Dermis microvascular lymphatic vessel endothelial cell (primary cell): ENCODE measurements at regions not wholly inside any gene's neighbourhood (a gene's known extent, or its start where the extent isn't known, plus 50 kb on each side); places are given as distances from the start of the nearest gene placed in this dataset.
A peak's percentile ranks its signal among the peaks of the same experiment; 100 is the strongest.

ENCODE experiments used
- DNase-seq, 2 donors: peaks; one replicate each; pipeline versions ENCODE4 v3.0.0 to v3.0.0-alpha.2; 2010; ENCODE audit warnings: low read depth in 2 of 2

- no peak for DNase-seq
Measured at GRCh38 chr9:90019626-90020025, 414.8 kb downstream of the GADD45G start.

- DNase-seq = no peak
Measured at GRCh38 chr9:90020276-90020871, 415.6 kb downstream of the GADD45G start.

- DNase-seq = no peak
Measured at GRCh38 chr9:90021216-90021906, 416.5 kb downstream of the GADD45G start.

GRCh38 chr9:90022474-90022873, 417.7 kb downstream of the GADD45G start:
- DNase-seq = no peak

- no peak for DNase-seq
Measured at GRCh38 chr9:90023861-90024260, 419.0 kb downstream of the GADD45G start.

- DNase-seq = no peak
Measured at GRCh38 chr9:90024409-90024808, 419.6 kb downstream of the GADD45G start.

- DNase-seq = no peak
Measured at GRCh38 chr9:90024823-90025222, 420.0 kb downstream of the GADD45G start.

- no peak for DNase-seq
Measured at GRCh38 chr9:90025816-90026215, 421.0 kb downstream of the GADD45G start.

- DNase-seq = no peak
Measured at GRCh38 chr9:90027296-90027790, 422.5 kb downstream of the GADD45G start.

- no peak for DNase-seq
Measured at GRCh38 chr9:90029386-90029785, 424.6 kb downstream of the GADD45G start.

GRCh38 chr9:90029996-90030395, 425.2 kb downstream of the GADD45G start:
- DNase-seq = no peak

GRCh38 chr9:90032296-90033027, 427.6 kb downstream of the GADD45G start:
- DNase-seq = no peak

GRCh38 chr9:90033028-90033650, 428.3 kb downstream of the GADD45G start:
- DNase-seq = no peak

- no peak for DNase-seq
Measured at GRCh38 chr9:90034071-90034470, 429.3 kb downstream of the GADD45G start.

- DNase-seq = no peak
Measured at GRCh38 chr9:90035471-90035870, 430.7 kb downstream of the GADD45G start.

GRCh38 chr9:90037146-90037797, 432.5 kb downstream of the GADD45G start:
- no peak for DNase-seq

GRCh38 chr9:90038763-90039162, 434.0 kb downstream of the GADD45G start:
- no peak for DNase-seq

GRCh38 chr9:90044263-90044662, 439.5 kb downstream of the GADD45G start:
- peak in 1 of 2 donors; percentile 1 for DNase-seq

- DNase-seq = peak; percentile 7 to 29
Measured at GRCh38 chr9:90044710-90045151, 439.9 kb downstream of the GADD45G start.

- DNase-seq = no peak
Measured at GRCh38 chr9:90046317-90046861, 441.6 kb downstream of the GADD45G start.

GRCh38 chr9:90047828-90048227, 443.0 kb downstream of the GADD45G start:
- DNase-seq = no peak
